Ectodermal cell (in vitro differentiated cells): ENCODE measurements at regions not wholly inside any gene's neighbourhood (a gene's known extent, or its start where the extent isn't known, plus 50 kb on each side); places are given as distances from the start of the nearest gene placed in this dataset.

ENCODE experiments used
- H3K27ac ChIP-seq: 2 replicates; pipeline ENCODE4 v1.7.0; 2013; ENCODE audit warnings: mild to moderate bottlenecking, low read depth, low read length; ENCODE audit not compliant: insufficient read depth, poor library complexity, severe bottlenecking
- H3K27me3 ChIP-seq: 2 replicates; pipeline ENCODE4 v1.7.0; 2013; ENCODE audit warnings: mild to moderate bottlenecking, low read length; ENCODE audit not compliant: insufficient read depth, control insufficient read depth, poor library complexity, severe bottlenecking
- H3K36me3 ChIP-seq: one replicate; pipeline ENCODE4 v1.7.0; 2013; ENCODE audit warnings: low read length; ENCODE audit not compliant: control insufficient read depth, insufficient read depth
- H3K4me1 ChIP-seq: one replicate; pipeline ENCODE4 v1.7.0; 2013; ENCODE audit warnings: low read length; ENCODE audit not compliant: control insufficient read depth, insufficient read depth
- H3K4me3 ChIP-seq: 2 replicates; pipeline ENCODE4 v1.7.0; 2013; ENCODE audit warnings: low read depth, low read length, control low read depth; ENCODE audit not compliant: insufficient read depth
- H3K9me3 ChIP-seq: 2 replicates; pipeline ENCODE4 v1.7.0; 2013; ENCODE audit warnings: mild to moderate bottlenecking, low read length, moderate library complexity; ENCODE audit not compliant: control insufficient read depth
- WGBS, 2 experiments: methylation state at CpG; one replicate each; pipeline ENCODE4 v1.1.7; 2013; ENCODE audit warnings: missing lambda C conversion rate in 2 of 2; 5-methylcytosine and 5-hydroxymethylcytosine counted together

DNA sequence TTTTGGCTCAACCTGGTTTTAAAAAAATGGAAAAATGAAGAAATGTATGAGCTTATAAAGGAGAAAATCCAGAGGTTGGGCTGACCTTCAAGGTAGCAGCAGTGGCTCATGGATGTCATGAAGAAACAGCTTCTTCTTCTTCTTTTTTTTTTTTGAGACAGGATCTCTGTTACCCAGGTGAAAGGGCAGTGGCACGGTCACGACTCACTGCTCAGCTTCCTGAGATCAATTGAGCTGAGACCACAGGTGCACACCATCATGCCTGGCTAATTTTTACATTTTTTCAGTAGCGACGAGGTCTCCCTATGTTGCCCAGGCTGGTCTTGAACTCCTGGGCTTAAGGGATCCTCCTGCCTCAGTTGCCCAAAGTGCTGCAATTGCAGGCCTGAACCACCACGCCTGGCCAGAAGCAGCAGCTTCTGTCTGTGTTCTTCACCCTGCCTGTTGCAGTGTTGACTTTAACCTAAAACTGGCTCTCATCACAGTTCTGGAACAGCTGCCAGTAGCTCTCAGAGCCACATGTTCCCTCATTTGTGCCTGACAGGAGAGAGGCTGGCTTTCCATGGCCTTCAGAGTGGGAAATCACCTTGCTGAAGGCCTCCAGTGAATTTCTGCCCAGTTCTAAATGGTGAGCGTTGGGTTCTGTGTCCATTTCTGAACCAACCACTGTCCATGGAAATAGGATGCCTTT is 117.7 kb downstream of the PFKFB3 start:
- H3K27ac ChIP-seq = no peak overlapping the region
- H3K4me3 ChIP-seq = no peak overlapping the region
- no peaks in the 10 kb centered on the region for H3K9me3 ChIP-seq
- no peaks in the 10 kb centered on the region for H3K4me1 ChIP-seq
- no peaks in the 10 kb centered on the region for H3K27me3 ChIP-seq
- H3K36me3 ChIP-seq = no peaks in the 10 kb centered on the region
- 91 to 95% methylated on average over 6 of the region's 6 CpGs for WGBS, 2 experiments

DNA sequence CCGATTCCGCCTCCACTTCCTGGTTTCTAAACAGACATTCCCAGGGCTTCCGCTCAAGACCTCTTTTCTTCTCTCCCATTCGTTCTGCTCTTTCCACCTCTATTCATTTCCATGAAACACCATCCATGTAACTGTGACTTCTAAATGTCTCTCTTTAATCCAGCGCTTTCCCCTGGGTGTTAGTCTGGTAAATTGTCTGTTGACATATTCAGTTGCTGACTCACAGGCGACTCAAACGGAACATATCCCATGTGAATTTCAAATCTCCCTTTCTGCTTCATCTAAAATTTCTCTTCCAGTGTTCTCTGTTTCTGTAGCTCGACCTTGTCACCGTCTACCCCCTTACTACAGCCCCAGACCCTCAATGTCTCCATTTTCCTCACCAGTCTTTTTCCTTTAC is 119.1 kb downstream of the PFKFB3 start:
- Histone ChIP-seq H3K27ac (no peak overlapping the region), H3K9me3 (no peaks in the 10 kb centered on the region), H3K4me1 (no peaks in the 10 kb centered on the region), H3K36me3 (no peaks in the 10 kb centered on the region), H3K4me3 (no peak overlapping the region), H3K27me3 (no peaks in the 10 kb centered on the region)
- 92 to 93% methylated on average over 9 of the region's 9 CpGs for WGBS, 2 experiments

- peaks cover under 1% of the 10 kb centered on the region for H3K4me1 ChIP-seq
- no peaks in the 10 kb centered on the region for H3K36me3 ChIP-seq
- H3K27ac ChIP-seq = no peak overlapping the region
- H3K4me3 ChIP-seq = no peak overlapping the region
- no peaks in the 10 kb centered on the region for H3K9me3 ChIP-seq
- 92% methylated on average over 3 of the region's 3 CpGs for WGBS, 2 experiments
- H3K27me3 ChIP-seq = no peaks in the 10 kb centered on the region
These were observed 120.1 kb downstream of the PFKFB3 start for GRCh38 chr10:6322805-6323204.

GRCh38 chr10:6327961-6328698 is 125.4 kb downstream of the PFKFB3 start:
- 88 to 93% methylated on average over 10 of the region's 10 CpGs for WGBS, 2 experiments
- Histone ChIP-seq H3K27me3 (no peaks in the 10 kb centered on the region), H3K4me3 (no peak overlapping the region), H3K27ac (no peak overlapping the region), H3K9me3 (no peaks in the 10 kb centered on the region), H3K36me3 (no peaks in the 10 kb centered on the region), H3K4me1 (peaks cover 7% of the 10 kb centered on the region)

DNA sequence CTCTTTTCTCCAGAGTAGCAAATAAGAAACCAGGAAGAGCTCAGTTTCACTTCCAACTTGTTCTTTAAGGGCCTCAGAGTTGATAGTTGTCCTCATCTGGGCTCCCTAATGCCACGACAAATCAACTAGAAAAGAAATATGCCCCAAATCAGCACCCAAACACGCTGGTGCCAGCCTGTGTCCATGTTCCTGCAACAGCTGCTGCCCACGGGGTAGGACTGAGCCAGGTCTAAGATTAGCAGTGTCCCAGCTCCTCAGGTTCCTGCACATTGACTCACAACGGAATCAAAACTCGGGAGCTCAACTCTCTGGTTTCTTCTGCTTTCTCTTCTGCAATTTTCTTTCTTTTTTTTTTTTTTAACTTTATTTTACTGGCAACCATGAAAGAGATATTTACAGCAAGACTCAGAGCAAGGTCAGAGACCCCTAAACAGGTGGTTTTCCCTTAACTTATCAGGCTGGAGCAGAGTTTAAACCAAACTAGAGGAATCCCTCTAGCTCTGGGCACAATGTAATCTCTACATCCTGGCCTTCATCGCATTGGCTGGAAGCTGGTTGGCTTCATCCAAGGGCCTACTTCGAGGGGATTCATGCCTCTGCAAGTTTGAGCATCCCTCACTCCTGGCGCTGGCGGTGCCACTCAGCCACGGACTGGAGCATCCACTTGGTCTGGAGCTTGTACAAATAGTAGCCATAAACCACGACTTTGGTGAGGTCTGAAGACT is 126.1 kb downstream of the PFKFB3 start:
- no peaks in the 10 kb centered on the region for H3K36me3 ChIP-seq
- H3K4me1 ChIP-seq = peaks cover 7% of the 10 kb centered on the region
- no peaks in the 10 kb centered on the region for H3K27me3 ChIP-seq
- no peaks in the 10 kb centered on the region for H3K9me3 ChIP-seq
- H3K4me3 ChIP-seq = no peak overlapping the region
- WGBS, 2 experiments = 94 to 95% methylated on average over 11 of the region's 11 CpGs
- H3K27ac ChIP-seq = no peak overlapping the region

DNA sequence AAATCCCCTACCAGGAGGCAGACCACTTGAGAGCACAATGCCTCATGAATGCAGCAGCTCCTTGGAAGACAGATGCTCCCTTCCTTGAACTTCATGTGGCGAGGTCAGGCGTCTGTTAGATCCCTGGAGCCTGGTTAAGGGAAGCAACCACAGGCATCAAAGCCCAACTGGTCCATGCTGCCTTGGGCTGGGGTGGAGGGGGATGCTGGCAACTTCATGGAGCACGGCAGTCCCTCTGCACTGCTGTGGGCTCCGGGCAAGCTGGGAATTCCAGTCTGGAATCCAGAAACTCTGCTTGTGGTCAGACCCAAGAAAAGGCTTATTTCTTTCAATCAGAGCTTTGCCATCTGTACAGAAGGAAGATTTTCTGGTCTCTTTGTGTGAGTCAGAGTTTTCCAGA is 130.4 kb downstream of the PFKFB3 start:
- Histone ChIP-seq H3K9me3 (no peaks in the 10 kb centered on the region), H3K4me1 (peaks cover 3% of the 10 kb centered on the region), H3K27ac (no peak overlapping the region), H3K27me3 (no peaks in the 10 kb centered on the region), H3K36me3 (no peaks in the 10 kb centered on the region), H3K4me3 (no peak overlapping the region)
- 94 to 95% methylated on average over 4 of the region's 4 CpGs for WGBS, 2 experiments

GRCh38 chr10:6333973-6334372 is 131.2 kb downstream of the PFKFB3 start:
- H3K9me3 ChIP-seq = no peaks in the 10 kb centered on the region
- H3K27me3 ChIP-seq = no peaks in the 10 kb centered on the region
- H3K27ac ChIP-seq = no peak overlapping the region
- no peak overlapping the region for H3K4me3 ChIP-seq
- no peaks in the 10 kb centered on the region for H3K36me3 ChIP-seq
- H3K4me1 ChIP-seq = no peaks in the 10 kb centered on the region
- WGBS, 2 experiments = 88% methylated on average over 2 of the region's 2 CpGs

DNA sequence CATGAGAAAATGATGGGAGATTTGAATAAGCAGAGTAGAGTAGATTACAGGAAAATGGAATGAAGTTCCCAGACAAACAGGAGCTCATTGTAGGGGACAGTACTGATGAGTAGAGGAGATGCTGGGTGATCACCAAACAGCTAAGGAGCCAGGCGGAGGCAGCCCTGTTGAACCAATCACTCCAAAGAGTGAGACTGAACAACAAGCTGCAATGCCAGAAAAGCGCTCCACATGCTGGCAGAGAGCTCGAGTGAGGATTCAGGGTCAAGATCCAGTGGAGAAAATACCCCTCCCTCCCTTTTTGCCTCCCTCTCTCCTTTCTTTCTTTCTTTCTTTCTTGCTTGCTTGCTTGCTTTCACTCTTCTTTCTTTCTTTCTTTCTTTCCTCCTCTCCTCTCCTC is 133.3 kb downstream of the PFKFB3 start:
- no peaks in the 10 kb centered on the region for H3K9me3 ChIP-seq
- no peak overlapping the region for H3K27ac ChIP-seq
- no peak overlapping the region for H3K4me3 ChIP-seq
- no peaks in the 10 kb centered on the region for H3K4me1 ChIP-seq
- H3K36me3 ChIP-seq = no peaks in the 10 kb centered on the region
- WGBS, 2 experiments = 87 to 88% methylated on average over 3 of the region's 3 CpGs
- no peaks in the 10 kb centered on the region for H3K27me3 ChIP-seq

DNA sequence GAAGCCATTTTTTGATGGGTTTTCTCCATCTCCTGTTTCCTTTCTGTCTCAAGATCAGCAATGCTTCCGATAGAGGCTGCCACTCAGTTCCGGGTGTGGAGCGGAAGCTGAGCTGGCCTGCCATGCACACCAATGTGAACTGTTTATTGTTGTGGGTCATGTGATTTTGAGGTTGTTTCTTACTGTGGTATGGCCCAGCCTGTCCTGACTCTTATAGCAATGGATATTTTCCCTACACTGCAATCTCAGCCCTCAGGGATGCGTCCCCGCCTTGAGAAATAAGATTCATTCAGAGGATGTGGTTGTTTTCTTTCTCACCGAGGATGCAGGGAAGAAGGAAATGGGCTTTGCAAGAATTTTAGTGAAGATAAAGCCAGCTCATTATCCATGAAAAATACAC is 134.7 kb downstream of the PFKFB3 start:
- no peaks in the 10 kb centered on the region for H3K4me1 ChIP-seq
- H3K27me3 ChIP-seq = no peaks in the 10 kb centered on the region
- no peaks in the 10 kb centered on the region for H3K36me3 ChIP-seq
- 94 to 98% methylated on average over 6 of the region's 6 CpGs for WGBS, 2 experiments
- no peak overlapping the region for H3K4me3 ChIP-seq
- H3K9me3 ChIP-seq = no peaks in the 10 kb centered on the region
- no peak overlapping the region for H3K27ac ChIP-seq

GRCh38 chr10:6338361-6338760 is 135.6 kb downstream of the PFKFB3 start:
- 89 to 97% methylated on average over 7 of the region's 7 CpGs for WGBS, 2 experiments
- H3K36me3 ChIP-seq = no peaks in the 10 kb centered on the region
- H3K4me1 ChIP-seq = no peaks in the 10 kb centered on the region
- no peak overlapping the region for H3K4me3 ChIP-seq
- no peaks in the 10 kb centered on the region for H3K27me3 ChIP-seq
- no peak overlapping the region for H3K27ac ChIP-seq
- no peaks in the 10 kb centered on the region for H3K9me3 ChIP-seq
